Dedifferentiated amniotic fluid mesenchymal stem cell (primary cell): ENCODE measurements at regions not wholly inside any gene's neighbourhood (a gene's known extent, or its start where the extent isn't known, plus 50 kb on each side); places are given as distances from the start of the nearest gene placed in this dataset.
"Not testable (repeated sequence)": the region's sequence is repeated elsewhere in the genome, so short reads cannot be mapped to it uniquely, and the experiment has no call there.

Source experiments
- DNase-seq: peaks from one replicate; pipeline ENCODE4 v3.0.0-alpha.2; 2016; ENCODE audit errors: extremely low spot score

DNA sequence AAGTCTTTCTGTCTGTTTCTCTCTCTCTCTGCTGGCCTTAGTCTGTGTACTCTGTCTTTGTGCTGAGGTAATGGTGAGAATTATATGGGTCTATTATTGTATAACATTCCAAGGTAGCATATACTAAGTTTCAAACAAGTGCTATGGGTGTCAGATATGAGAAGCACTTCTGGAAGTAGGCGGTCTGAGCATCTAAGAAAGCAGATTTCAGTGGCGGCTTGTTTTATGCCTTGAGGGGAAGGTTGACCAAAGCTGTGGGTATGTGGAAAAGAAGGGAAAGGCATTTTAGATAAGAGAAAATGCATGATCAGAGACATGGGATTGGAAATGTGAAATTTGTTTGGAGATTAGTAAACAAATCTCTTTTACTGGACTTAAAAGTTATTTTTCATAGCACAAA, 348.5 kb downstream of the RFC3 start:
- DNase-seq: no peak

DNA sequence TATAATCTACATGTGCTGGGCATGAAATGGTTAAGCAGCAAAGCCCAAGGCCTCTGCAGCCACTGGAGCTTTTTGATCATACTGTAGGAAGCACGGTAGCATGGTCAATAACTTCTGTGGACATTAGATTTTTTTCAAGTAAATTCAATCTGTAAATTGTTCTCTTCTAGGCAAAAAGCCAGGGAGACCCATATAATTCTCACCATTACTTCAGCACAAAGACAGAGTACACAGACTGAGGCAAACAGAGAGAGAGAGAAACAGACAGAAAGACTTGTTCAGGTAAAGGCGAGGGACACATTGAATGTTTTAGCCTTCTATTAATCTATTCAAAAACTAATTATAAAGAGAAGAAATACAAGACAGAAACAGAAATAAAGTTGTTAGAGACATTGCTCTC, 349.4 kb downstream of the RFC3 start:
- no peak for DNase-seq

DNA sequence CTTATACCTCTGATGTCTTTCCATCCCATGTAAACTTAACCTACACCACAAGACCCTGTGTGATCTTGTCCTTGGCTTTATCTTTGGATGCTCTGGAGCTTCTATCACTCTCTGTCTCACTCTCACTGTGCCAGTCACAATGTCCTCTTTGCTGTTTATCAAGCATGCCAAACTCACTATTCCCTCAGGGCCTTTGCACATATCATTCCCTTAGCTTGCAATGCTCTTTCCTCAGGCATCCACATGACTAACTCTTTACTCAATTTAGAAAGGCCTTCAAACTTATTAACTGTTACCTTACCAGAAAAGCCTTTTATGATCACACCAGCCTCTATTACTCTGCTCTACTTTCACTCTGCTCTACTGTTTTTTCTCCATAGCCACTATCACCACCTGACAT, 354.1 kb downstream of the RFC3 start:
- DNase-seq: no peak

DNA sequence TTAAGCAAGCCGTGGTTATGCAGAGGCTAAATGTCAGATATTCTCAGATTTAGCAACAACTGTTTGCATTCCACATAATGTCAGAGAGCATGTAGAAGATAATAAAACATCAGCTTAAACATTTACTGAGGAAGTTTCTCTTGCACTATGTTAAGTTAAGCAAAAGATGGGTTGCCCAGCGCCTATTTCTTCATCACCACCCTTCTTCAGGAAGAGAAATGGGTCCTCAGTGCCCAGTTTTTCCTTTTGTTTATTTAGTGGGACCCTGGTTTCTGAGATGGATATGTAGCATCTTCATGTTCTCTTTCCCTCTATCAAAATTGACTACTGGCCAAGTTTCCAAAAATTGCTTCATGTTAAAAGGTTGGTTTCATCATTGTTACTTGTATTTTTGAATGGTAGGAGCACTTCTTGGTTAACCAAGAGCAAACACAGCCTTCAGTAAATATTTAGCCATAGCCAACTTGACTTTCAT, 356.8 kb downstream of the RFC3 start:
- no peak for DNase-seq

DNA sequence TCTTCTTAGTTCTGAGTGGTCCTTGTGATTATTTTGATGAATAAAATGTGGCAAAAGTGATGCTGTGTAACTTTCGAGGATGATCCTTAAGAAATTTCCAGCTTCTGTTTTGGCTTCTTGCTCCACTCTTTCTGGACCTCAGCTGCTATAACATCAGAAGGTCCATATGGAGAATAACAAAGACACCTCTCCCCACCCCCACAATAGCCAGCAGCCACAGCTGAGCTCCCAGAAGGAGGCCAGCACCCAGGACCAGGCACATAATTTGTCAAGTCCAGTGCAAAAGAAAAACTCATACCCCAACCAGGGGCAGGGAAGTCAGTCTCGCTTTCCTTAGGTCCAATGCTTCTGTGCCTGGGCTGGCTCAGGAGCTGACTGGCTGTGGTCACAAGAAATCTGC, 357.6 kb downstream of the RFC3 start:
- no peak for DNase-seq

DNA sequence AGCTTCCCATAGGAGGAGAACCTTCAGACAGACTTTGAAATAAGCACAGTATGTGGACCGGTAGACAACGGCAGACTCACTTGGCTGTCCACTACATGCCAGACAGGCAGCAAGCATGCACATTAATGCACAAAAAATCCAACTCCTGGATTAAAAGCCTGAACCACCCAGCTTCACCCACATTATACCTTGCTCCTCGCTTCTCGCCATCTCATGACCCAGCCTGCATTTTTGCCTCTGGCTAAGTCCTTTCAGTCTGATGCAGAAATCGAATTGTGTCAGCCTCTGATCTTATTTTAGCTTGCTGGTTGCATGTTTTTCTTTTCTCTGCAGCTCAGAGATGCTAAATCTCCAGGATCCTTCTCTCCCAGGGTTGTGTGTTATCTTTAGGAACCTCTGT, 358.7 kb downstream of the RFC3 start:
- no peak for DNase-seq

DNA sequence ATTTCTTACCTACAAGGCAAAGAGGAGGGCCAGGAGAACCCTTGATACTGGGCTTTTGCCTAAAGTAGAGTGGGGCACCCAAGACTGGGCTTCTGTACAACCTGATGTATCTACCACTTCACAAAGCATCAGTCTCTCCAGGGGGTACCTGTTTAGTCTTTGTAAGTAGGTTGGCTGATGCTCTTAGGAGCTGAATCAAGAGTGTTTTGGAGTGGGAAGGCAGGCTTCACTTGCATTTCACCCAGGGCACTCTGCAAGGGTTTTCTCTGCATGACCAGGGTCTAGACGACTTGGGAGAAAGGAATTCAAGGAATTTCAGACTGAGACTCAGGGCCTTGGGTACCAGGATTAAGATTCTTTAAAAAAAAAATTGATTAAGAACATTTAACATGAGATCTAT, 361.5 kb downstream of the RFC3 start:
- DNase-seq: no peak

DNA sequence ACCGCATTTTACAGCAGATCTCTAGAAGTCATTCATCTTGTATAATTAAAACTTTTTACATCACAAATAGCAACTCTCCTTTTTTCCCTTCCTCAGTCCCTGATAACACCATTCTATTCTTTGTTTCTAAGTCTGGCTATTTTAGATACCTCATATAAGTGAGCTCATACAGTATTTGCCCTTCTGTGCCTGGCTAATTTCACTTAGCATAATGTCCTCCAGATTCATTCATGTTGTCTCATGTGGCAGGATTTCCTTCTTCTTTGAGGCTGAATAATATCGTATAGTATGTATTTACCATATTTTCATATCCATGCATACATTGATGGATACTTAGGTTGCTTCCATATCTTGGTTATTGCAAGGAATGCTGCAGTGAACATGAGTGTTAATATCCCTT, 362.0 kb downstream of the RFC3 start:
- no peak for DNase-seq

DNA sequence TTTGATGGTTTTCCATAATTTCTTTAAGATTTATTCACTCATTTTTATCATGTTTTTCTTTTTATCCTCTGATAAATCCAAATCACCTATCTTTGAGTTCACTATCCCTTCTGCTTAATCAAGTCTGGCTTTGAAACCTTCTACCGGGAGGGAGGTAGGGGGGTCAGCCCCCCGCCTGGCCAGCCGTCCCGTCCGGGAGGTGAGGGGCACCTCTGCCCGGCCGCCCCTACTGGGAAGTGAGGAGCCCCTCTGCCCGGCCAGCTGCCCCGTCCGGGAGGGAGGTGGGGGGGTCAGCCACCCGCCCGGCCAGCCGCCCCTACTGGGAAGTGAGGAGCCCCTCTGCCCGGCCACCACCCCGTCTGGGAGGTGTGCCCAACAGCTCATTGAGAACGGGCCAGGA, 363.3 kb downstream of the RFC3 start:
- DNase-seq: not testable (repeated sequence)

DNA sequence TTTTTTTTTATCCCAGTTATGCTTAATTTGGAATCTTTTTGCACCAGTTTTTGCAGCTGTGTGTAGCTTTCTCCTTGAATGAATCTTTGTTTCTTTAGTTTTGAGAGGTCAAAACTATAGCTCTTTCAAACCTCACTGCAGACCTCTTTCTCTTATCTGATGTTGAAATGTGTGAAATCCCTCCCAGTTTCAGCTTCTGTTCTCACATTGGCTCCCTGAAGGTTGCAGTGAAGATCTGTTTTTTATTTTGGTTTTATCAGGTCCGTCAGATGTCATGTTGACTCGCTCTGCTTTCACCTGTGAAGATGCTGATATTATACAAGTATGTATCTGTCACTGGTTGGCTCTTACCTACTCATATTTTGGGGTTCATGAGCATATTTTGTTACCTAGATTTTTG, 372.0 kb downstream of the RFC3 start:
- DNase-seq: no peak

DNA sequence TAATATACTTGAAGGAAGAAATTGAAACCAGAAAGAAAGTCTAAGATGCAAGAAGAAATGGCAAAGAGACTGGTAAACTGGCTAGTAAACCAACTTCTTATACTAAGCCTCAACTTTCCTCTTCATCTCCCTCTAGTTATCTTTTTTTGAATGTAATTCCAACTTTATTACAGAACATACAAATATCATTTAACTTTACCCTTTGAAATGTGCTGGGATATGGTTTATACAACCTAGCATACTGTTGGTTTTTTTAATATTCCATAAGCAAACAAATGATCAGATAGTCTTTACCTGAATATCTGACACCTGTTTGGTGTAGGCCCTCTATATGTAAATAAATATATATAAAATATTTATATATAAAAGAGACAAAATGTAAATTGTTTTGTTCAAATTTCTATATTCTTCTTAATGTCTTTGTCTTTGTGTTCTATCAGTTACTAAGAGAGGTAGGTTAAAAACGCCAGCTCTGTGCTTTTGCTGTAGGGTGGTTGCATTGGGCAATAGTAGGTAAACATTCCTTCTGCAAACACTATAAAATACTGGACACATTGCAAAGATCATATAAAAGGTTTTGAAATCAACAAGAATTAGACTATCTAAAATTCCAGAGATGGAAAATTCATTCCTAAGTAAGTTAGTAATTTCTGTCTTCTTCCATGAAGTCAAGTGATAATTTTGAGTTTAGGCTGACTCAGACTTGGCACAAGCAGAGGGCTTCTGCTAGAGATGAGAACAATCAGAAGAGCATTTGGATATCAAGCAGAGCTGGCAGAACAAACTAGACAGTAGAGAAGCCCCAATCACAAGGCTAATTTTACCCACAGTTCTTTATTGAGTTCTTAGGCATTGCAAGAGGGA, 383.3 kb downstream of the RFC3 start:
- no peak for DNase-seq

DNA sequence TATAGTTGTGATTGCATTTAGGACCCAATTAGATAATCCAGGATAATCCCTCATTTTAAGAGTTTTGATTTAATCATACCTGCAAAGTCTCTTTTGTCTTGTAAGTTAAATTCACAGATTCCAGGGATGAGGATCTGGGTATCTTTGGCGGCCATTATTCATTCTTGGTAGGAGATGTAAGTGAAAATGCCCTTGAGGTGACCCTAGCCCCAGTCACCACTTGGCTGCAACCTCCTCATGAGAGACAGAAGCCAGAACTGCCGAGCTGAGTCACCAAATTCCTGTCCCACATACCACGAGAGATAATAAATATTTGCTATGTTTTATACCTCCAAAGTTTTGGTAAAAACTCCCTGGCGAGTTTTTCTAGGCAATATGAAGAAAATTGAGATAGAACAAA, 389.4 kb downstream of the RFC3 start:
- DNase-seq: peak; percentile 45

DNA sequence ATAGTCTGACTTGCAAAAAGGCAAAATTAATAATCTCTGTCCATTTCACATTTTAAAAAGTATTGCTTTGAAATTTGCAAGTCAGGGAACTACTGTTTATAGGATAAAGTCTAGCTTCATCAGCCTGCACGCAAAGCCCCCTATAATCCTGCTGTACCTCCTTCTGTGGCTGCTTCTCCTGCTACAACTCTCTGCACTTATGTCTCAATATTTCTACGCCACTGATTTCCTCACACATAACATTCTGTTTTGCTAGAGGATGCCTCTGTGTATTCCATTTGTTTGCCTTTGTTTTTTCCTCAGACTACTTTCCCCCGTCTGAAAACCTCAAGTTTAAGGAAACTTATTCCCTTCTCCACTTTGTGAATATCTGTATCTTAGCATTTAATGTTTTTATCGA, 389.9 kb downstream of the RFC3 start:
- no peak for DNase-seq

DNA sequence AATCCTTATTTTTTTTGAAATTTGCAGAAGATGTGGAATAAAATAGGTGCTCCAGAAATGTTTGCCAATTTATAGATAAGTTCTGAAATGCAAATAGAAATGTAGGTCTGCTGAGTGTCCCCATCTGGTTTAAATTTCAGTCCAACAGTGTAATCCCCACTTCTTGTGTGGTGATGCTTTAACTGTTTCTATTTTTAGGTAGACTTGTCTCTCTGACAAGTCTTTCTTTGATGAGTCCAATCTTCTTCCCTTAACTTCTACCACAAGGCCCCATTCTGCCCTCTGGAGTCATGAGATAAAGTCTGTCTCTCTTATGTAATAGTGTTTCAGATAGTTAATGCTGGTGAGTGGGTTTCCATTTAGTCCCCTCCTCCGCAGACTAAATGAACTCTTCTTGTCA, 390.4 kb downstream of the RFC3 start:
- DNase-seq: no peak

DNA sequence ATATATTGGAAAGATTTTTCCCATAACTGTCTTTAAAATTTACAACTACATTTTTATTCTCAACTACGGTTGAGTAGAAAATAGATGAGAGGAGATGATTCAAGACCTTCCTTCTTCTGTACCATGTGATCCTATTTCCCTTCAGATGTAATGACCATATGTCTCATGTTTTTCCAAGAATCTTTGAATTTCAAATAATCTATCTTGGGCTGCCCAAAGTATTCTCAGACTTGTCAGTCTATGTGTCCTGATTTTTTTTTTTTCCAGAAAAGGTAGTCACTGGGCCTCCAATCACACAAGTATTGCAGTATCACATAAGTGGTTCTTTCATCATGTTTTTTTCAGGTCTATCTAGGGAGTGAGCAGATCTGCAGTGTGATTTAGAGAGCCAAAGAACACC, 392.4 kb downstream of the RFC3 start:
- DNase-seq: no peak

DNA sequence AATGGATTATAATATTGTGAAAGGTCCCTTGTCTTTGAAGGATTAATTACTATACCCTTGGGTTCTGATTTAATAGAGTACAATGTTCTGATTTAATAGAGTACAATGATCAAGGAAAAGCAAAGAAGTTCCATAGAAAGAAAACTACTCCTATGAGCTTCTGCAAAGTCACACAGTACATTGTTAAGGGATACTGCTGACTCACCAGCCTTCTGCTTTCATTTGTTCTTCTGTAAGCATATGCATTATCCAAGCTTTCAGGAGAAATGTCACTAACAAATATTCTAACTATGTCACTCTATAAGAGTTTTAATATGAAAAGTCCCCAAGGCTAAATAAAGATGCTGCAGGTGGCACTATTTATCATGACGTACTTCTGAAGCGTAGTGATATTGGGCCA, 396.7 kb downstream of the RFC3 start:
- no peak for DNase-seq

DNA sequence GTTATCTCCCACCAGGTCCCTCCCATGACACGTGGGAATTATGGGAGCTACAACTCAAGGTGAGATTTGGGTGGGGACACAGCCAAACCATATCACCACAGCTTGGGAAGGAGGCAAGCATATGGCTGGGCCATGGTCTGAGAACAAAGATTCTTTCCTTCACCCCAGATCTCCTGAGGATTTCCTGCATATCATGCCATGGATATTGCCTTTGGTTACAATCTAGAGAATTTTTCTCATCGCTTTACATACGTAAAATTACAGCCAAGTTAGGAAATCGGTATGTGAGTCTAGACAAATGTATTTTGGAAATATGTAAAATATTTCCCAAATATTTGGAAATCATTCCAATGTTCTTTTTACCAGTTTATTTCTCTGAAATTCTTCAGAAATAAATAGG, 398.3 kb downstream of the RFC3 start:
- DNase-seq: no peak

DNA sequence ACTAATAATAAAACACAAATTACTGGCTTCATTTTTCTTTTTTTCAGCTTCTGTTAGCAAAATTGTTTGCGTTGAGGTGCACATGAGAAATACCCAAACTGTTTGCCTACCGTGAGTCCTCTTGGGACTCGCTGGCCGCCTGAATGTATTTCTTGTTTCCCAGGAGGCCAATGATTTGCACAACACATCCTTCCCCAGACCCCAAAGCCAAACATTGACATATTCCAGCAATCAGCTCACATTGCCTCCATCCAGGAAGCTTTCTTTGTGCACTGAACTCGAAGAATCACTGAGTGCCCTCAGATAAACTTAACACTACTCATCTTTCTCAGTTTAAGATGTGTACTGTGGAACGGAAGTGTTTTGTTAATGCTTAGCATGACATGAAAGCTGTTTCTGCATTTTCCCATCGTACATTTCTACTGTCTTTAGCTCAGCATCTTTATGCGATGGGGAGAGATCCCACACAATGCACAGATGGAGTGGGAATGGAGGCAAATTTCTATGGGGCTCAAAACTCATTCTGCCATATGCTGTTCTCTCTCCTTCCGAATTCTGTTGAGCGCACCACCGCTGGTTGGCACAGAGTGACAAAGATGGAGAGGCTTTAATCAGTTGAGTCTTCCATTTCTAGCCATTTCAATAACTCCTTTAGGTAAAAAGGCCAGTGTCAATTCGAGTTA, 399.5 kb downstream of the RFC3 start:
- no peak for DNase-seq

DNA sequence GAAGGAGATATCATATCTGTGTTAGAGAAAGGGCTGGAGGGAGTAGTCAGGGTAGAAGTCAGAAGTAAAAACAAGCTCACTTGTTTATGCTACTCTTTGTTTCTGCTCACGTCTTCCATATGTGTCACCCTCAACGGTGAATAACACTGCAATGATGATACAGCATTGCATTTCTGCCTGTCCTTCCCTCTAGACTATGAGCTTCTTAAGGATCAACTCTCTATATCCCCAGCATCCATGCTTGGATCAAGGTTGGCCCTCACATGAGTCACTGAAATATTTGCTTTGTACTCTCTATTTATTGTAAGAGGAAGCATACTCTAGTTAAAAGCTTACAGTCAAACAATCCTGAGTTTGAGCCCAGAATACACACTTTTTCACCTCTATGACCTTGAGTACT, 406.0 kb downstream of the RFC3 start:
- no peak for DNase-seq

DNA sequence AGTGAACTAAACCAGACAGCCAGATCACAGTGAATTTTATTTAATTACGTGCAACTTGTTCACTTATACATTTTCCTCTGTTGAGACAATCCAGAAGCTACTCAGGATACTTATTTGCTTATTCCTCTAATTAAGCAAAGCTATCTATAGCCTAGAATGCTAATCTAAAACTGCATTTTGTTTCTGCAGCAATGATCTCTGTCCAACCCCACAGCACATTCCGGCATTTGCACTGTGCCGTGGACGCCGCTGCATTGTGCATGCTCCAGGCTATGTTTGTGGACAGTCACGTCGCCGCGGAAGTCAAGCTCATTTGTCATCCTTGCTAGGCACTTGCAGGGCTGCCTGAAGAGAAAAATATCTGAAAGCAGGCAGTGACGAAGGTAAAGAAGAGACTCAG, 406.9 kb downstream of the RFC3 start:
- DNase-seq: no peak

DNA sequence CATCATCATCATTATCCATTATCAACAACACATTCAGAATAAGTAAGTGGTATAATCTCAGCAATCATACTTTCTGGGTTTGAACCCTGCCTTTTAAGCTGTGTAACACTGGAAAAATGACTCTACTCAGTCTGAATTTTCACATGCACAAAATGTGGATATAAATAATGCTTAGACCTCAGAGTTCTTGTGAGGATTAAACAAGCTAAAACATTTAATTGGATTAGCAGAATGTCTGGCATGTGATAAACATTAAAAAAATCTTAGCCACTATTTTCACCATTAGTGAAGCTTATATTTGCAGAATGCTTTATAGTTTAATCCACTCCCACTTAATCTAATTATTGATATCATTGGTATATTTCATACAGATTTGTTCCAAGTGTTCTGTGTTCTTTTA, 412.3 kb downstream of the RFC3 start:
- DNase-seq: no peak

DNA sequence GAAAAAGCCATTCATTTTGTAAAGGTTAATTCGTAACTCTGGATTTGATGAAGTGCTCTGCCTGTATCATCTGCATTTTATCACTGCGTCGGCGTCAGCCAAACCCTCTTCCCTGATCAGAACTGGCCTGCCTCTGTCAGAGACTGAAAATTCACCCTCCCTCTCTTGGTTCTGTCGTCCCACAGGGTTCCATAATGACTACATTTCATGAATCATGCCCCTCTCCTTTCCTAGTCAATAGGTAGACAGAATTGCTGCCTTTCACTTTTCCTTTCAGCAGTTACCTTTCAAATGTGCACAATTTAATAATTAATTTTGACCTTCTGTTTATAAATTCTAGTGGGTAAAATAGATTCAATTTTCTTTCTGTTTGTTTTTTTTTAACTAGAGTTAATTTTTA, 423.4 kb downstream of the RFC3 start:
- no peak for DNase-seq

DNA sequence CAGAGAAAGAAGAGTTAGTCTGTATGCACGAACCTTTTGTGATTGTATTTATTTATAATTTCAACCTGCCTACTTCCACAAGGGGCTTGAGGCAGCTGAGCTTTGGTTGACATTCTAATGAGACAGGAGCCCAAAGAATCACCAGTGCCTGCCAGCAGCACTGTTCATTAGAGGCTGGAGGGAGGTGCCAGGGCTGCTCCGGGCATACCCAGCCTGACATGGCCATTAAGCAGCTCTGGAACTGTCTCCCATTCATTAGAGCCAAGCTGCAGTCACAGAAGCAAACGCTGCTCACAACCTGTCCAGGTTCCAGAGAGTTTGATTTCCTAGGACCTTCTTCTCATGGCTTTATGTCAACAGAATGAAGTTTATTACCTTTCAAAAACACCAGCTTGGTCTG, 425.5 kb downstream of the RFC3 start:
- no peak for DNase-seq
